HG02571 (cell line): ENCODE measurements at regions not wholly inside any gene's neighbourhood (a gene's known extent, or its start where the extent isn't known, plus 50 kb on each side); places are given as distances from the start of the nearest gene placed in this dataset.

Experiments used
- ATAC-seq: cut with Tn5 transposase; IDR thresholded peaks from one replicate; pipeline ENCODE4 v1.9.1; 2021; ENCODE audit warnings: mild to moderate bottlenecking, moderate library complexity; ENCODE audit not compliant: unreplicated experiment

DNA sequence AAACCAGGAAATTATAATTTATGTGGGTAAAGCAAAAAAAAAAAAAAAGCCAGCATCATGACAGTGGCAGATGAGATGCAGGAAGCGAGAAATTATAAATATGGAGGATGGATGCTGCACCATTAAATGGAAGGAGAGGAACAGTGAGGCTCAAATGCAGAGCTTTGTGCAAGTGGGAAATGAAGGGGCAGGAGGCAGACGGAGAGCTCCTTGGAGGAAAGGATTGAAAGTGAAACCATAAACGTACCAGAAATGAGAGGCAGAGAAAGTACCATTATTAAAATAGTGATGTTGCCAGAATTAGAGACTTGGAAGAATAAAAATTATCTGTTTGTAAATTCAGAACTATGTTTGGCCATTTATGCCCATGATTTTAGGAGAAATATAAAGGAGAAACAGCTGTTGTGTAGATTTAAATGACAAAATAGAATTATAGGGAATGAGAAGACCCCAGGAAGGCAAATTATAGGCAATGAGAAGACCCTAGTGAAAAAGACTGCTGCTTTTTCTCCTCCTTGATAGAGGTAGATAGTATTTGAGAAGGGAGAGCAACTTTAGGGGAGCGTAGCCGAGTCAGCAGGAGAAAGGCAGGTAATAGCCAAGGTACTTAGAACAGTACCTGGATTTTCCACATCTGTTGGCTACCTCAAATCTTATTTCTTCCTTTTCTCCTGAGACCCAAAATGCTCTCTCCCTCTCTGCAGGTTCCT, 341.0 kb upstream of the CD180 start:
- no peak for ATAC-seq

DNA sequence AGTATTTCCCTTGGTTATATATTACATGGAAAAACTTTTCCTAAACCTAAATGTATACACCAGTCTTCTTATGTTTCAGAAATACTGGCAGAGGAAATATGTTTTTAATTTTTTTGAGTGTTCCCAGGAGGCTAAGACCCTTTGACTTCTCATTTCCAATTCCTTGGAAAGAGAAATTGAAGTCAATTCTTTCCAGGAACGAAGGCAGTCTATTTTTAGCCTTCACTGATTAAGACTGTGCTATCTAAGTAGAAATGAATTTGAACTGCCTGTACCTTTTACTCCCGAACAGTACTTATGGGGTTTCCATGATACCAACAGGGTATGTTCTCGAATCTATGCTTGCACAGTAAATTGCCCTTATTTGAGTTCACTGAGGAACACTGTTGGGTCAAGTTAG, 340.3 kb upstream of the CD180 start:
- no peak for ATAC-seq

DNA sequence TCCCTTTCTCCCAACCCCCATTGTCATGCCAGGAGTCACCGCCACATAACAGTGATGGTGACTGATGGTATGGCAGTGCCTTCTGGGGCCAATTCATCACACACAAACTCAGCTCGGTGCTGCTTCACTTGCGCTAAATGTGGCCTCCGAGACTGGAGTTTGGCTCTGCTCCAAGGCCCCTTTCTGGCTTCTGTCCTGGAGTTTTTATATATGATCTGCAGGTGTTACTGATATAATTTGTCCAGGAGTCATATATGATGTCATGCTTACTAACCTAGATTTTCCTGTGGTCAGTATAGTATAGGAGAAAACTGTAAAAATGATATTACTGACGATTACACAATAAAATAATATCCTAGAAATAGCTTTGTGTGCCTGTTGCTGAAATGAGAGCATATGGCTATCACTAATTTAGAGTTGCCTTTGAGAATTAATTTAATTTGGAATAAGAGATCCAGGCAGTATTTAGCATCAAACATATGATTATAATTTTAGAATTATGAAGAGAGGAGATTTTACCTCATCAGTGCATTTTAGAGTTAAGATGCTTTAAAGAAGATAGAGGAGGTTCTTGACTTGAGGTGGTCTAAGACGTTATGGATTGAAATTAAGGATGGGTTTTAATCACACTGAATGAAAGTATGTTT, 334.1 kb upstream of the CD180 start:
- ATAC-seq = no peak

DNA sequence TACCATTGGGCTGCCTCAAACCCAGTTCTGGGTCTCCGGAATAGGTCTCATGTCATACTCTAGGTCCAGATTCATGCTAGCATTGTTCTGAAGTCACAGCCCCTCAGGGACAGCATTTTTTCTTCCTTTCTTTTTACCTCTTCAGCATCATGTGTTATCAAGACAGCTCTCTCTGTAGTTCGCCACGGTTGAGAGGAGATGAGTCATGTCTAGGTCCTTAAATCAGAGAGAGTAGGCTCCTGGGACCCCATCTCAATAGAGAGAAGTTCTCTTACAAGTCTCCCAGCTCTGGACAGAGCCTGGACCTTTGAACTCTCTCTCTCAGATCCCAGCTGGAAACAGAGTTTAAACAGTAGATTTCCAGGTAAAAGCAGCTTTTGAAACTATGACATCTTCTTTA, 332.4 kb upstream of the CD180 start:
- ATAC-seq = no peak

DNA sequence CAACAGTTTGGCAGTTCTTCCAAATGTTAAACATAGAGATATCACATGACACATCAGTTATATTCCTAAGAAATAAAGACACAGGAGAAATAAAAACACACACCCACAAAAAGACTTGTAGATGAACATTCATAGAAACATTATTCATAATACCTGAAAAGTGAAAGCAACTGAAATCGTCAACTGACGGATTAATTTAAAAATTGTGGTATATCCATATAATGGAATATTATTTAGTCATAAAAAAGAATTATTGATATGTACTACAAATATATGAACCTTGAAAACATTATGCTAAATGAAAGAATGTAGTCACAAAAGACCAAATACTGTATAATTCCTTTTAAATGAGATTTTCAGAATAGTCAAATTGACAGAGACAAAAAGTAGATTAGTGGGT, 330.2 kb upstream of the CD180 start:
- no peak for ATAC-seq

DNA sequence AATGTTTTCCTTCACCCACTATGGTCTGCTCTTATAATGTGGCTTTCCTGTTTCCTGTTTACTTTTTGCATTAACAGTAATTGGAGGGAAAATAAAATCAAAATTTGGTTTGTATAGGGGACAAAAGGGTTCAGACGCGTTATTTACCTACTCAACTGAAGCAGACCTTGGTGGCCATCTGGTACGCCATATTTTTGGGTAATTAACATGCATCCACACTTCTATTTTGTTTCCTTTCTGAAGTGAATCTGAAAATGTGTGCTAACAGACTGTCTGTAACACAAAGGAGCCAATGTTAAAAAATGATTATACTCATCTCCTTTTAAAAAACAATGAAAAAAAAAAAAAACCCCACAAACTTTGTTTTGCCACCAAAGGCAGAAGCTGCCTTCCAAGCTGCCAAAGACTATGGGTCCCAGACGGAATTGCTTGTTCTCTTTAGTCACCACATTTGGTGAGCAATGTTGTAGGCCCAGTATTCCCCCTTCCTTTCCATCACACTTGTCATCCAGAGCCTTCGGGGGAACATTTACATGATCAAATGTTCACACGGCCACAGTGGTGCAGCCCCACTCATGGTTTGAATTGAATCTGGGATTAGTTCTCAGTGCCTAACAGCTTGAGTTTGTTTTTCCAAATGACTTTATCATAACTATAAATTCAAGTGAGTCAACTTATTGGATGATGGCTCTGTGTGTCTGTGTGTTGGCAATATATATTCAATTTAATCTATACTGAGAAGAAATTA, 323.7 kb upstream of the CD180 start:
- ATAC-seq = no peak

DNA sequence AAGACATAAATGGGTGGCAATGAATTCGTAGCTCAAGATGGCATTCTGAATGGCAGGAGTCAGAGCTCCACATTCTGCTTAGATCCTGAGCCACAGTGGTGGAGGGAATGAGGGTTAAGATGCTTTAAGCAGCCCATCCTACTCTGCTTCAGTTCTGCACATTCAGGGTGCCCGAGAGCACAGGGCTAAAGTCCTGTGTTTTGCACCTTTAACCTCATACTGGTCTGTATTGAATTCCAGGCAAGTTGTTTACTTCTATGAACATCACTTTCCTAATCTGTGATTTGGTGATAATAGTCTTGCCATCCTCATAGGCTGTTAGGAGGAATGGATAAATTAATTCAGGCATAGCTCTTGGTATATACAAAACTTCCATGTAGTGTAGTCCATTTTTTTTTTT, 321.6 kb upstream of the CD180 start:
- ATAC-seq = no peak

DNA sequence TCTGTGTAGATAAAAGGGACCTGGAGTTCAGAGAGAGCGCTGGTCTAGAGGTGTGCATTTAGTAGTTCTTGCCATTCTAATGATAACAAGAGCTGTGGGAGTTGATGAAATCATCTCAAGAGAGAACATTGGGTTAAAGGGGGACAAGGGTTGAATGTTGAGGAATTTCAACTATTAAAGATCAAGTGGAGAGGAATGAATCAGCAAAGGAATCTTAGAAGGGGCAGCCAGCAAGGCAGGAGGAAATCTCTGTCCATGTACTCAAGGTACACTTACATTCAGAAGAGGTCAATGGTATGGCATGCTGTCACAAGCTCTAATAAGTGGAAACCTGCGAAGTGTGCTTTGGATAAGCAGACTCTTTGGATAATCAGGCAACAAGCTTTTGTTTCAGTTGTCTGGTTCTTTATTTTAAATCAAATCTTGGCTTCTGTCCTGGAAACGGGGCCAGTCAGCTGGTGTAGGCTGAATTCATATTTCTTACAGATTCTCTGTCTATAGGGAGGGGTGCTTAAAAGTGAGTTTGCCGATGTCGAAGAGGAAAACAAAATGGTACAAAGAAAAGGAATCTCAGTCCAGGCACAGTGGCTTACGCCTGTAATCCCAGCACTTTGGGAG, 320.5 kb upstream of the CD180 start:
- ATAC-seq = no peak

DNA sequence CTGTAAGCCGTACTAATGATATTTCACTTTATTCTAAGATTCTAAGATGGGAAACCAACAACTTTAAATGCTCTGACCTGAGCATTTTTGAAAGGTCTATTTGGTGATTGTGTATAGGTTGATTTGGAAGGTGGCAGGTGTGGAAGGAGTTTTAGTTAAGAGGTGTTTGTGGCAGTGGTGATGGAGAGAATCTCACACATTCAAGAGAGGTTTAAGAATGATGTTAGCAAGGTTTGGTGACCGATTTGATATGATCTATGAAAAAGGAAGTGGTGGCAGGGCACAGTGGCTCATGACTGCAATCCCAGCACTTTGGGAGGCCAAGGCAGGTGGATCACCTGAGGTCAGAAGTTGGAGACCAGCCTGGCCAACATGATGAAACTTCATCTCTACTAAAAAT, 319.2 kb upstream of the CD180 start:
- no peak for ATAC-seq

DNA sequence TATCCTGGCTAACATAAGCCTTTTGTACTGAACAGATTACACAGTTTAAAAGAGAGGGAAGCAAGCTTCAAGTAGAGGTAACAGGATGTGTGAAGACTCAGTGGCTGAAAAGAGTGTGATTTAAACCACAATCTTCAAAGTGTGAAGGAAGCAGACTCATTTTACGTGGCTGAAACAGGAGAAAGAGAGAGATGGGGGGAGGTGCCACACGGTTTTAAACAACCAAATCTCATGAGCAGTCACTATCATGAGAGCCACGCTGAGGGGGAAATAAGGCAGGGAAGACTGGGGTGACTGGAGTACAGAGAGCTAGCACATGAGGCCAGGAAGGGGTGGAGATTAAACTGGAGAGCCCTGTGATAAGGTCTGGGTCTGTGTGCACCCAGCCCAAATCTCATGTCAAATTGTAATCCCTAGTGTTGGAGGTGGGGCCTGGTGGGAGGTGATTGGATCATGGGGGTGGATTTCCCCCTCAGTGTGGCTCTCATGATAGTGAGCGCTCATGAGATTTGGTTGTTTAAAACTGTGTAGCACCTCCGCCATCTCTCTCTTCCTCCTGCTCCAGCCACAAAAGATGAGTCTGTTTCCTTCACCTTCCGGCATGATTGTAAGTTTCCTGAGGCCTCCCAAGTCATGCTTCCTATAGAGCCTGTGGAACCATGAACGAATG, 318.6 kb upstream of the CD180 start:
- no peak for ATAC-seq

DNA sequence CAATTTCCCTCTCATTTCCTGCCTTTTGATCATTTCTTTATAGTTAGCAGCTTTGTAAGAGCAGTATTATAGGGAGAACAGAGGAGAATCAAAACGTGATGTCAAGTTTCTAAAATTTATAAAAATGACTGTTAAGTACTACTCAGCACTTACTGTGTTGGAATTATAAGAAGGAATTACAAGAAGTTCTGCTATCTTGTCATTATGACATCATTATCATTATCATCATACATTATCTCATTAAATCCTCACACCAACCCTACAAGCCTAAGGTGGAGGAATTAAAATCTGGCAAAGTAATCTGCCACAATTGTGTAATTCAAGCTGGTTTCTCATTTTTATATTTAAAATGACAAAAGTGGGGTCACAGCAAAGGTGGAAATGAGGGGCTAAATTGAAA, 316.2 kb upstream of the CD180 start:
- ATAC-seq = no peak

DNA sequence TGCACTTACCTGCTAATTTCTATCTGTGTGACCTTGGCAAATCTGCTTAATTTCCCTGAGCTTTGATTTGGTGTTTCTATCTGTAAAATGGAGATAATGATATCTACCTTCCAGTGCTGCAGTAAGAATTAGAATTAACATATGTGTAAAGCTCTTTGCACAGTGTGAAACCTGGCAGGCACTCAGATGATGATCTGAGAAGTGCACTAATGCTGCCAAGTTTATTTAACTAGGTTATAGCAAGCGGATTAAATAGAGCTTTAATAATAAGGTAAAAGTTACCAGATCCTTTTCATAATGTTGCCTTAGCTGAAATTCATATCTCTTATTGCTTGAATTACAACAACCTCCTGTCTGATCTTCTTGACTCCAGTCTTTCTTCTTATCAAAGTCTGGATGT, 315.3 kb upstream of the CD180 start:
- ATAC-seq = no peak

DNA sequence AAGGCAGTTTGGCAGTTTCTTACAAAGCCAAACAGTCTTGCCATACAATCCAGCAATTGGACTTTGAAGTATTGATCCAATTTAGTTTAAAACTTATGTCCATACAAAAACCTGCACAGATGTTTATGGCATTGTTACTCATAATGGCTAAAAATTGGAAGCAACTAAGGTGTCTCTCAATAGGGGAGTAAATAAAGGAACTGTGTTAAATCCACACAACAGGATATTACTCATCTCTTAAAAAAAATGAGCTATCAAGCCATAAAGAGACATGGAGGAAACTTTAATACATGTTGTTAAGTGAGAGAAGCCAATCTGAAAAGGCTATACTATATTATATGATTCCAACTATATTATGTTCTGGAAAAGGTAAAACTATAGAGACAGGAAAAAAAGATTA, 313.6 kb upstream of the CD180 start:
- no peak for ATAC-seq

DNA sequence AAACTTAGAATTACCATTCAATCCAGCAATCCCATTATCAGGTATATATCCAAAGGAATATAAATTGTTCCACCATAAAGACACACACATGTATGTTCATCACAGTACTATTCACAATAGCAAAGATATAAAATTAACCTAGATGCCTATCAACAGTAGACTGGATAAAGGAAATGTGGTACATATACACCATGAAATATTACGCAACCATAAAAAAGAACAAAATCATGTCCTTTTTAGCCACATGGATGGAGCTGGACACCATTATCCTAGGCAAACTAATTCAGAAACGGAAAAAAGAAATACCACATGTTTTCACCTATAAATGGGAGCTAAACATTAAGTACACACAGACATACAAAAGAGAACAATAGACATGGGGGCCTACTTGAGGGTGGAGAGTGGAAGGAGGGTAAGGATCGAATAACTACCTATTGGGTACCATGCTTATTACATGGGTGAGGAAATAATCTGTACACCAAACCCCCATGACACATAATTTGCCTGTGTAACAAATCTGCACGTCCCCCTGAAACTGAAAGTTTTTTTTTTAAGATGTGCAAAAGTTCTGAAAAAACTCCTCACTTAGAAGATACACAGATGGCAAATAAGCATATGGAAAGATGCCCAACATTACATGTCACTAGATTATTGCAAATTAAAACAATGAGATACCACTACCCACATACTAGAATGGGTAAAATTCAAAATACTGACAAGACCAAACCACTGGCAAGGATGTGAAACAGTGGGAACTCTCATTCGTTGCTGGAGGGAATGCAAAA, 313.0 kb upstream of the CD180 start:
- ATAC-seq = no peak

DNA sequence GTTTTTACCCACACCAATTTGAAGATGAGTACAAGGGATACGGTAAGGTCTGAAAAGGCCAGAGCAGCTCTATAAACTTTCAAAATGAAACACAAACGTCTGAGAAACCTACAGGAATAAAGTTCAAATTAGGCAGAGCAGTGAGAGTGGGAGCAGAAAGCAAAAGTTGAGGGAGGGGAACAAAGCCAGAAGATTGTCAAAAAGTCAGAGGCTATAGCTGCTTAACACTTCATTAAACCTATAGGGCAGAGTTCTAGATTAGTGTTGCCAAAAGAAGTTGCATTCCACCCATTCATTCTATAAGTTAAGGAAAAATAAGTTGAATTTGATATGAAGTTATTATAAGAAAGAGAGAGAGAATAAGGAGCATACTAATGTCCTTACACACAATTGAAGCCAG, 309.6 kb upstream of the CD180 start:
- no peak for ATAC-seq

DNA sequence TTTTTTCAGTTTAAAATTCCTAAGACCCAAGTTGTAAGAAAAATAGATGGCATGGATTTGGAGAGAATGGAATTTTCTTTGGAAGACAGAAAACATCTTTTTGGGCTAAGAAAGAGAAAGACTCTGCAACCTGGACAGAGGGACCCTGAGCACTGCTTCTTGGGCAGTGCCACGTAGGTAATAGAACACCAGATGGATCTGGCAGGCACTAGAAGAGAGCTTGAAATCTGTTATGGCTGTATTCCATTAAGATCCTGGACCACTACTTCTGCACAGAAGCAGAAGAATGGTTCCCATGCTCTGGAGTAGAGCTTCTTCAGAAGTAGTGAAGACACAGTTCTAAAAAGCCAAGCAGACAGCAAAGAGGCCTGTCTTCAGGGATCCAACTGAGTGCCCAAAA, 306.4 kb upstream of the CD180 start:
- no peak for ATAC-seq

DNA sequence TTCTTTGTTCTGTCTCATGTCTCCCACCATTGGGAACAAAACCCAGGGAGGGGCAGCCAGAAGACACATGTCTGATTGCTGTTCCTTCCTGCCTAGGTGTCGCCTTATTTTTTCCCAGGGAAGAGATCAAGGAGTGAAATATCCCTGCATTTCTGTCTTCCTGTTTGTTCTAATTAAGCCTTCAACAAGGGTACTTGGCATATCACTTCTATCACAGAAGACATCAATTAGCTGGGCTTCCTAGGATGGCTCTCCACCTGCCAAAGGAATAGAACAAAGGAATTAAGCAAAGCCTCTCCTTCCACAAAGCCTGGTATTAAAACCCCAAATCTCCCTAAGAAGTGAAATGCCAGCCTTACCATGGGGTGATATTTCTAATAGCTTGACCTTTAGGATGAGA, 299.5 kb upstream of the CD180 start:
- ATAC-seq = no peak

DNA sequence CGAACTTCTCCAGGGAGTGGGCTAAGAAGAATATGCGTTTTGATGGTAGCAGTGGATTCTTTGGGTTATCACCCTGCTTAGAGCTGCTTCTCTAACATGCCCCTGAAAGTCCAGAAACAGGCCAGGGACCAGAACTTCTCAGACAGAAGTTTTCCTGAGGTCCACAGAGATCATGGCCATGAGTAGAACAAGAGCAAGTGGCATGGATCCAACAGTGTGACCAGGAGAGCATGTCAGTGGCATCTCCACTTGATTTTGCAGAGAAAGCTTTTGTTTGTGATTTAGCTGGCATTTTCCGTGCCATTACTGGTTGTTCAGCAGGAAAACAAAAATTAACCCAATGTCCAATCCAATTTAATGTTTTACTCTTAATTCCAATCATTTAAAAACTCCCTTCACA, 298.5 kb upstream of the CD180 start:
- ATAC-seq = no peak

DNA sequence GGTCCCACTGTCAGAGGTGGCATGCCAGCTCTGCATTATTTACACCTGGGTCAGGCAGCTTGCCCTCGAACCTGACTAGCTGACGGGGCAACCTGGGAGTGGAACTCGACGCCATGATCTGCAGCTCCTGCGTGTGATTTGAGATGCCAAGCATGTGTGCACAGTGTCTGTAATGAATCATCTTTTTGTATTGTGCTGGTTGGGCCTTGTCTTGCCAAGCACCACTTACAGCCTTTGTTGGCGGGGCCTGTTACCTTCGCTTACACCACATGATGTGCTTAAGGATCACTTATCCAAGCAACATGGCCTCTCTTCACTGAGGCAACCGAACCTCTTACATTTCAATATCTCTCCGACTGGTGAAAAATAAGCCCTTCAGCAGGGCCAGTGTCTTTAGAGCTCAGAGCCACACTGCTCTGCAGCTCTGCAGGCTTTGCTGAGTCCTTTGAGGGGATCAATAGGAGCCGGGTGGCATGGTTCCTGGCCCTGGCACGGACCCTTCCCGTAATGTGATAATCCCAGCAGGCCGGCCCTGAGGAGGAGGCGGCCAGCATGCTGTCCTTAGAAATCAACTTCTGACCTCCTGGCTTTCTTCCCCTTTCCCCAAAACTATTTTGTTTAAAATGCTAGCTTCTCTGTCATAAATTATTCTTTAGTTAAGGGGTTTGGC, 297.7 kb upstream of the CD180 start:
- no peak for ATAC-seq

DNA sequence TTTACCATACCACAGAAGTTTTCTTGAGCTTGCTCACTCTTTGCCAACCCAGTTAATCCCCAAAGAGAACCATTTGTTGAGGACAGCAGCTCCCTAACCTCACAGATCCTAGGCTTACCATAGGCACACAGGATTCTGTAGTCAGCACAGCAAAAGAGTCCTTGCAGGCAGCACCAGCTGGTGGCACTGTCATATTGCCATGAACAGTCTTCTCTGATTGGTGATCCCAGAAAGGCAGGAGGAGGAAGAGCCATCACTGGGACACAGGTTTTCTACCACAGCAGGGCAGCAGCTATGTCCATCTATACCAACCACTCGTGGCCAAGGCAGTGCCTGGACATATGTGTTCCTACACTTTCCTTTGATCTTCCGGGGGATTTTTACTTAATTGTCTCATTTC, 297.1 kb upstream of the CD180 start:
- ATAC-seq = no peak
